Activated T-cell treated with anti-CD3 and anti-CD28 coated beads, Interleukin-2, amount 50 U/mL, for 72 hours (primary cell): ENCODE measurements at regions not wholly inside any gene's neighbourhood (a gene's known extent, or its start where the extent isn't known, plus 50 kb on each side); places are given as distances from the start of the nearest gene placed in this dataset.

Experiments used
- ATAC-seq, 2 donors: fragments of 150-1000 bp; cut with Tn5 transposase; replicated peaks in 1 of 2; 2 replicates each; pipeline ENCODE4 v1.10.0; 2021; ENCODE audit warnings: moderate library complexity in 2 of 2, mild to moderate bottlenecking in 1 of 2
- DNase-seq, 2 donors: peaks; one replicate each; pipeline ENCODE4 v3.0.0; 2021 to 2022; ENCODE audit warnings: mixed read lengths in 1 of 2
- H3K27ac Mint-ChIP-seq: one replicate; pipeline ENCODE4 v1.8.0; 2022; ENCODE audit warnings: mild to moderate bottlenecking, moderate library complexity, mixed read lengths
- H3K27me3 Mint-ChIP-seq: one replicate; pipeline ENCODE4 v1.8.0; 2022; ENCODE audit warnings: low read depth, mixed read lengths
- H3K36me3 Mint-ChIP-seq, 2 donors: one replicate each; pipeline ENCODE4 v1.8.0; 2022; ENCODE audit warnings: mixed read lengths in 2 of 2, mild to moderate bottlenecking in 1 of 2; ENCODE audit not compliant: insufficient read depth in 2 of 2
- H3K4me1 Mint-ChIP-seq: one replicate; pipeline ENCODE4 v1.8.0; 2022; ENCODE audit warnings: low read depth, mixed read lengths
- H3K4me3 Mint-ChIP-seq, 2 donors: one replicate each; pipeline ENCODE4 v1.8.0; 2022; ENCODE audit warnings: mild to moderate bottlenecking in 2 of 2, mixed read lengths in 2 of 2, moderate library complexity in 2 of 2
- H3K9me3 Mint-ChIP-seq, 2 donors: one replicate each; pipeline ENCODE4 v1.8.0; 2022; ENCODE audit warnings: mixed read lengths in 2 of 2

DNA sequence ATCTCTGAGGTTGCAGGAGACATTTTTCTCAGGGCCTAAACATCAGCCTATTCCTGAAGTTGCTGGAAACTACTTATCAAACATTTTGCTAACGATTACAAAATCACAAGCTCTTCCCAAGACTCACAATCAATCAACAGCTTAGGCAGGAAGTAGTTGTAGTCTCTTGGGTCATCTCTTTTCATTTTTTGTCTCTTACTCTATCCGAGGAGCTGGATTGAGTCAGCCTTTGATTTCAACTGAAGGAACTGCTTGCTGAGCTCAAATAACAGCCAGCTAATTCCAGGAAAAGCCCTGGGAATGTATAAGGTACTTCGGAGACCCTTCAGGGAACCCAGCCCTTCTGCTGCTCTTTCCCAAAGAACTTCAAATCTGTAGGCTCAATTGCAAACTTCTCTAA is 398.9 kb downstream of the PLK2 start:
- H3K27ac Mint-ChIP-seq: no peak overlapping the region
- ATAC-seq: no peak
- no peaks in the 10 kb centered on the region for H3K27me3 Mint-ChIP-seq
- no peaks in the 10 kb centered on the region for H3K9me3 Mint-ChIP-seq
- no peak for DNase-seq
- no peaks in the 10 kb centered on the region for H3K36me3 Mint-ChIP-seq
- no peak overlapping the region for H3K4me3 Mint-ChIP-seq
- H3K4me1 Mint-ChIP-seq: no peaks in the 10 kb centered on the region

DNA sequence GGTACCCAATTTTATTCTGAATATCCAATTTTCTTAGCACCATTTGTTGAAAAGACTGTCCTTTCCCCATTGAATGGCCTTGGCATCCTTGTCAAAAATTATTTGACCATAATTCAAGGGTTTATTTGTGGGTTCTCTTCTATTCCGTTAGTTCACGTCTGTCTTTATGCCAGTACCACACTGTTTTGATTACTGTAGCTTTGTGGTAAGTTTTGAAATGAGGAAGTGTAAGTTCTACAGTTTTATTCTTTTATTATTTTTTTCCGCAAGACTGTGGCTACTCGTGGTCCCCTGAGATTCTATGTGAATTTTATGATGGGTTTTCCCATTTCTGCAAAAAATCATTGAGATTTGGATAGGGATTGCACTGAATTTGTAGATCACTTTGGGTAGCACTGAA is 402.6 kb downstream of the PLK2 start:
- no peak overlapping the region for H3K27ac Mint-ChIP-seq
- H3K27me3 Mint-ChIP-seq: no peaks in the 10 kb centered on the region
- H3K9me3 Mint-ChIP-seq: no peaks in the 10 kb centered on the region
- ATAC-seq: no peak
- no peaks in the 10 kb centered on the region for H3K4me1 Mint-ChIP-seq
- no peaks in the 10 kb centered on the region for H3K36me3 Mint-ChIP-seq
- no peak for DNase-seq
- H3K4me3 Mint-ChIP-seq: no peak overlapping the region

DNA sequence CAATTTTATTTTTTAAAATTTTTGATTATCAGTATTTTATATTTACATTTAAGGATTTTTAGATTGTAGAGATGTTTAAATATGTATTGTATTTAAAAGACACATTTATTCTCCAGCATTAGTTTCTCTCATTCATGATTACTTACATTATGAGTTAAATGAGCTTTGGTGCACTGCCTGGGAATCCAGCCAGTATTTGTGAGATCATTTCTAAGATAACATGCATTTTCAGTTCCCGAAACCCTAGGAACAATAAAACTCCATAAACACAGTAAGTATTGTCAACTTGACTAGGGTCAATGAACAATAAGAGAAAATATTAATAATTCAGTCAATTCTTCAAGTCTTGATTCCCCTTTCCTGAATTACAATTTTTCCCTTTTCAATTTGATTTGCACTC is 403.3 kb downstream of the PLK2 start:
- no peaks in the 10 kb centered on the region for H3K27me3 Mint-ChIP-seq
- H3K36me3 Mint-ChIP-seq: no peaks in the 10 kb centered on the region
- no peak for DNase-seq
- no peak overlapping the region for H3K4me3 Mint-ChIP-seq
- no peak for ATAC-seq
- H3K27ac Mint-ChIP-seq: no peak overlapping the region
- H3K4me1 Mint-ChIP-seq: no peaks in the 10 kb centered on the region
- no peaks in the 10 kb centered on the region for H3K9me3 Mint-ChIP-seq

DNA sequence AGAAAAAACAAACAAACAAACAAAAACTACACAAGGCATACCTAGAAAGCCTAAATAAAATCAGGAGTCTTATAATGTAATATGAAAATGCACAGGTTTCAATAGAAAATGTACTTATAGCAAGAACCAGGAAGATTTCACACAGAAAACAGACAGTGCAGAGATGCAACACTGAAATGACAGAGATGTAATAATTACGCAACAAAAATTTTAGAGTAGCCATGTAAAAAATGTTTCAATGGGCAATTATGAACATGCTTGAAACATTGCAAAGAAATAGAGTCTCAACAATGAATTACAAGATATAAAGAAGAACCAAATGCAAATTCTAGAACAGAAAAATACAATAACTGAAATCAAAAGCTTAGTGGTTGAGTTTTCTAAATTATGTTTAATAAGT is 405.9 kb downstream of the PLK2 start:
- H3K36me3 Mint-ChIP-seq: no peaks in the 10 kb centered on the region
- DNase-seq (no peak), ATAC-seq (no peak)
- no peaks in the 10 kb centered on the region for H3K4me1 Mint-ChIP-seq
- H3K4me3 Mint-ChIP-seq: no peak overlapping the region
- H3K27ac Mint-ChIP-seq: no peak overlapping the region
- H3K27me3 Mint-ChIP-seq: no peaks in the 10 kb centered on the region
- no peaks in the 10 kb centered on the region for H3K9me3 Mint-ChIP-seq

DNA sequence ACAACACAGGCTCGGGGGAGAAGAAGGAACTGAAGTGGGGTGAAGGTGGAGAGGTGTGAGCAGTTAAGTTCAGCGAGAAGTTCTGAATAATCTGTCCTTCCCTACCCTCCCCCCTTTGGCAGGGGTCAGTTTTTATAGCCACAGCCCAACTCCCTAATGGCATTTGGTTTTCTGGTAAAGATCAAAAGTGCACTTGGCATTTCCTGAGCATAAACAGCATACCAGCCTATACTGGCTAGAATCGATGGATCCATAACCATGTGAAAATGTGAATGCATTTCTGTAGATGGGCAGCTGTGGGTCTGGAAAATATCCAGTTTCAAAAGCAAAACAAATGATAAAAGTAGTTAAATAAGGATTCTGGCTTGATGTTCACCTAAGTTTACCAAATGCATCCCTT is 410.9 kb downstream of the PLK2 start:
- no peak overlapping the region for H3K27ac Mint-ChIP-seq
- no peaks in the 10 kb centered on the region for H3K9me3 Mint-ChIP-seq
- no peak overlapping the region for H3K4me3 Mint-ChIP-seq
- ATAC-seq: no peak
- H3K27me3 Mint-ChIP-seq: no peaks in the 10 kb centered on the region
- H3K36me3 Mint-ChIP-seq: no peaks in the 10 kb centered on the region
- no peaks in the 10 kb centered on the region for H3K4me1 Mint-ChIP-seq
- no peak for DNase-seq

DNA sequence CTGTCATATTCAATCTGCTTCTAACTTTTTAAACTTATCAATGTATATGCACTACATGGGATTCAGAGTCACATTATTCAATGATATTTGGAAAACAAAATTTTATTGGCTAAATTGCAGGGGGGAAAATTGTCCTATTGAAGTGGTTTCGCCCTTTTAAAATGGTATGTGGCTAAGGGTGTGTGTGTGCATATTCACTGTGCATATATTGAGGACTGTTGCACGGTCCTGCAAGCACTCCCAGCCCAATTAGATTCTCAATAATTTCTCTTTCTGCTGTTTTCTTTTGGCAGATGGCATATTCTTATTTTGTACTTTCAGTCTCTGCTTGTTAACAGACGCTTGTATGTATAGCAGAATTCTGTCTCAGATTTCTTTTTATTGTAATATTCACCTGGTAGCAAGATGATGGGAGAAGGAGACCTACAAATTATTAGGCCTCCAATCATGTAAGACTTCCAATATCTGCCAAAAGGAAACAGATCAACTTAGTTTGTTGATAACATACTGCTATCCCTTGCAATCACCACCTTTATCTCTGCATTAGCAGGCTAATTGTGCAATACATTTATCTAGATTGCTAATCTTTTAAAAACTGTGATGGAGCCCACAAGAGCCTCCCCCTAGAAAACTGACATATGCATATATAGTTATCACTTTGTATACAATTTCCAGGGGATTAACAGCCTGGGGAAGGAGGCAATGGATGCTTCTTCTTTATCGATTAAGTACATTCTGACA is 411.5 kb downstream of the PLK2 start:
- Mint-ChIP-seq H3K4me3 (no peak overlapping the region), H3K27ac (no peak overlapping the region), H3K36me3 (no peaks in the 10 kb centered on the region), H3K4me1 (no peaks in the 10 kb centered on the region), H3K27me3 (no peaks in the 10 kb centered on the region), H3K9me3 (no peaks in the 10 kb centered on the region)
- DNase-seq (no peak), ATAC-seq (no peak)

DNA sequence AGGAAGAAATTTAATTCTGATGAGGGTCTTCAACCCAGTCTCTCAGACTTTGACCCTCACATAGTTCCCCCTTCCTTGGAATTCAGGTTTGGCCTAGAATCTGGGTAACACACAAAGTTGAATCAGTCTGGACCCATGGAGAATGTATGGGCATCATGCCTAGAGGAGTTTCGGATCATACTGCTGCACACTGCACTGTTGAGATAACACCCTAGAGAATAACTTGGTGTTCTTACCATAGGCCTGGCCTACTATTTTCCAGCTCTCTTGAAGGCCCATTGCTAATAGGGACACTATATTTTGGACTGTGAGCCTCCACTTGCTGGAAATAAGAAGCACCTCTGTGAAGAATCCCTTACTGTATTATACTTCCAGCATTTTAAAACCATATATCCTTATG is 413.5 kb downstream of the PLK2 start:
- no peaks in the 10 kb centered on the region for H3K36me3 Mint-ChIP-seq
- ATAC-seq: no peak

DNA sequence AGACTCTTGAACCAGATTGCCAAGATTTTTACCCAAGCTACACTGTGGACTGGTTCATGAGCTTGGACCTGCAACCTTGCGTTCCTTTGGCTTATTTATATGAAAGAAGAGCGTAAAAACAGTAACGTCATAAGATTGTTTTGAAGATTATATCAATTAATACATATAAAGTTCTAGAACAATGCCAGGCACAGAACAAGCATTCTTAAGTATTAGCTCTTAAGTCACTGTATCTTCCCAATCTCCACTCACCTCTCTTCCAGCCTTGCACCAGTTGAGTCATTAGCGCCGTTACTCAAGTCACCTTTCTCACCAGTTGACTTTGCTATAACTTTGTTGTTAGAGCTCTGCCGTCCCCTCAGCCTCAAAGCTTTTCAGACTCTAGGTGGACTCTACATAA is 415.7 kb downstream of the PLK2 start:
- H3K4me1 Mint-ChIP-seq: no peaks in the 10 kb centered on the region
- H3K36me3 Mint-ChIP-seq: no peaks in the 10 kb centered on the region
- no peaks in the 10 kb centered on the region for H3K27me3 Mint-ChIP-seq
- H3K27ac Mint-ChIP-seq: no peak overlapping the region
- no peak for DNase-seq
- H3K4me3 Mint-ChIP-seq: no peak overlapping the region
- H3K9me3 Mint-ChIP-seq: peaks cover 0 to 2% of the 10 kb centered on the region in 2 donors
- no peak for ATAC-seq

More for the DNA sequence above, 413.5 kb downstream of the PLK2 start:
- peaks cover 0 to 1% of the 10 kb centered on the region in 2 donors for H3K9me3 Mint-ChIP-seq
- no peak overlapping the region for H3K27ac Mint-ChIP-seq
- no peaks in the 10 kb centered on the region for H3K27me3 Mint-ChIP-seq
- no peak for DNase-seq
- no peaks in the 10 kb centered on the region for H3K4me1 Mint-ChIP-seq
- no peak overlapping the region for H3K4me3 Mint-ChIP-seq

DNA sequence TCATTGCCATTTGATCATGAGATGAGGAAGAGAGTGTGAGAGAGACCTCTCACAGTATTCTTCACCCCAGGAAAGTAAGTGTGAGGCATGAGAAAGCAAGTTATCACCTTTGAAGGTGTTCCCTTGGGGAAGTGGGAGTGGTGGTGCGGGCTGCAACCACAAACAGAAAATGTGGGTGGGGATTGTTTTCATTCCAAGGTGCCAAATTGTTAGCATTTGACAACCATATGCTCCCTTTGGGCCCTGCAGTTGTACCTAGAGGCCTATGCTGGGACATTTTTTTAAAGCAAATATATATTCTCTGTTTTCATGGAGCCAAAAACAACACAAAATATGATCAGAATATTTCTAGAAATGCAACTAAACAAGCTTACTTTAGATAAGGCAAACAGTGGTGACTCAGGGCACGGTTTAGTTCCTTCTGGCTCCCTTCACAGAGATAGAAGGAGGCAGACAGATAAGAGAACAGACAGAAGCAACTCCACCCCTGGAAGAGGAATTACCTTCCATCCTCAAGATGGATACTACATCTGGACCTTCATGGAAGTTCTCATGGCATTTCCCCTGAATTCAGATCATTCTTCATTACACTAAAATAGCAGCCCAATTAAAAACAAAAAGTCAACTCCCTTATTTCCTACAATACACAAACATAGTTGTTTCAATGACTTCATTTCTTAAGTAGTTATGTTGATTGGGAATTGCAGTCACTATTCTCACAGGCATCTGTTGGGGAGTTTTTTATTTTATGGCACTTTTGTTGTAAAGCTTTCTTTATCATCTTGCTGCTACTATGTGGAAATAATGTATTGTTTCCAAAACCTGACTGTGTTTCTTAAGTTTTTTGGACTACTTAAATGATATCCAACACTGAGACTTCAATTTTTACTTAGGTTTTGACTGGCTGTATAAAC is 416.6 kb downstream of the PLK2 start:
- Mint-ChIP-seq H3K27ac (no peak overlapping the region), H3K4me3 (no peak overlapping the region), H3K4me1 (no peaks in the 10 kb centered on the region), H3K36me3 (no peaks in the 10 kb centered on the region), H3K9me3 (peaks cover 0 to 2% of the 10 kb centered on the region in 2 donors), H3K27me3 (no peaks in the 10 kb centered on the region)
- no peak for ATAC-seq
- DNase-seq: no peak

DNA sequence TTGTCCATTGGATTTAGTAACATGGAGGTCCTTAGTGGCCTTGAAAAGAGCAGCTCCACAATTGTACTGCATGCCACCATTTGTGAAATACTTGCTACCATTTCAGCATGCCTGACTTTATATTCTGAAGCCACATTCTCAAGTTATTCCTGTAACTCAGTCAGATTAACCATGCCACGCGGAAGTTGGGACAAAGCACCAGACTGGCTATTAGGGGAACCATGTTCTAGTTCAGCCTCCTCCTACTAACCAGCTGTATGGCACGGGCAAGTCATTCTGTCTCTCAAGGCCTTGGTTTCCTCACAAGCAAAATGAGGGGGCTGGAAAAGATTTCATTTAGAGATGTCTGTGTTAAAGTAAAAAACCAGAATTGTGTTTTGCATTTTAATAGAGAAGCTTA is 418.0 kb downstream of the PLK2 start:
- DNase-seq (no peak), ATAC-seq (no peak)
- Mint-ChIP-seq H3K36me3 (no peaks in the 10 kb centered on the region), H3K4me3 (no peak overlapping the region), H3K9me3 (peaks cover 0 to 2% of the 10 kb centered on the region in 2 donors), H3K27ac (no peak overlapping the region), H3K27me3 (no peaks in the 10 kb centered on the region), H3K4me1 (no peaks in the 10 kb centered on the region)

DNA sequence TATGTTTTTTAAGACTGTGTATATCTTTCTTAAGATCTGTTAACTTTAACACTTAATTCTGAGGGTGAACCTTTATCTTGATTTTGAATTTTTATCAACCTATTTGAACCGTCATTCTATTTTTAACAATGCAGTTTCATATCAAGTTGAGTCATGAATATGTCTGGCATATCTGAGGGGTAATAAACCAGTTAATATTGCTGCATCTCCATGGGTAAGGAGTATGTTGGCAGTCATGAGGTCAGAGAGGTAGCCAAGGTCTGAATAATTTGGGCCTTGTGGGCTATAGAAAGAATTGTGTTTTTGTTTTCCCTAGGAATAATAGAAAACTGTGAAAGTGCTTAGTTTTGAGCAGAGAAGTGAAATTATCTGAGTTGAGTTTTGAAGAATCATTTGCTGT is 419.0 kb downstream of the PLK2 start:
- no peak overlapping the region for H3K4me3 Mint-ChIP-seq
- DNase-seq (no peak), ATAC-seq (no peak)
- H3K27ac Mint-ChIP-seq: no peak overlapping the region
- no peaks in the 10 kb centered on the region for H3K36me3 Mint-ChIP-seq
- H3K4me1 Mint-ChIP-seq: no peaks in the 10 kb centered on the region
- no peaks in the 10 kb centered on the region for H3K27me3 Mint-ChIP-seq
- peaks cover 0 to 2% of the 10 kb centered on the region in 2 donors for H3K9me3 Mint-ChIP-seq

DNA sequence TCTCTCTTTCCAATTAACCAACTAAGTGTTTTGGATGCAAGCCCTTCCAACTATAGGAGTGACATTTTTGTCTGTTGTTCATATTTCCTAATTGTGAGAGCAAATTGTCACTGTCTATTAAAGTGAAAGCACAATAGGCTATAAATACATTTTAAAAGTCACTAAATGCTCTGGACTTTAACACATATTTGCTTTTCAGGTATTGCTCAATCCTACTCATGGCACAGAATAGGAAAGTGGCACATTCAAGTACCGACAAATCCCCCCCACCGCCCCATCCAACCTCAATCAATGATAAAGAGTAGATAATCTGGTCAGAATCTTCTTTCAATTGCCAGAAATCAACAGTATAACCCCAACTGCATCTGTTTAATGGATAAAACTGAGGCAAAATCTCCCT is 419.8 kb downstream of the PLK2 start:
- no peak overlapping the region for H3K27ac Mint-ChIP-seq
- DNase-seq: no peak
- H3K4me1 Mint-ChIP-seq: no peaks in the 10 kb centered on the region
- no peaks in the 10 kb centered on the region for H3K36me3 Mint-ChIP-seq
- peaks cover 0 to 2% of the 10 kb centered on the region in 2 donors for H3K9me3 Mint-ChIP-seq
- no peak overlapping the region for H3K4me3 Mint-ChIP-seq
- ATAC-seq: no peak
- no peaks in the 10 kb centered on the region for H3K27me3 Mint-ChIP-seq

DNA sequence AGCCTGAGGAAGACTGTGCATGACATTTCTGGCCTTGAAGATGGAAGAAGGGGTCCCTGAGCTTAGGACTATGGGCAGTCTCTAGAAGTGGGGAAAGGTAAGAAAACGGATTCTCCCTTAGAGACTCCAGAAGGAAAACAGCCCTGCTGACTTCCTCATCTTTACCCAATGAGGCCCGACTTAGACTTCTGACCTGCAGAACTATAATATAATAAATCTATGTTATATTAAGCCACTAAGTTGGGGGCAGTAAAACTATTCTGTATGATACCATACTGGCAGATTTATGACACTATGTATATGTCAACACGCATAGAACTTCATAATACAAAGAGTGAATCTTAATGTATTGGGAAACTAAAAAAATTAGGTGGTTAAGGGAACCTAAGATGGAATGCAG is 422.0 kb downstream of the PLK2 start:
- Mint-ChIP-seq H3K27ac (no peak overlapping the region), H3K9me3 (peaks cover 0 to 2% of the 10 kb centered on the region in 2 donors), H3K36me3 (no peaks in the 10 kb centered on the region), H3K27me3 (no peaks in the 10 kb centered on the region), H3K4me1 (no peaks in the 10 kb centered on the region), H3K4me3 (no peak overlapping the region)
- DNase-seq (no peak), ATAC-seq (no peak)
